Inferior parietal cortex (tissue), 1 donor: ENCODE measurements at regions not wholly inside any gene's neighbourhood (a gene's known extent, or its start where the extent isn't known, plus 50 kb on each side); places are given as distances from the start of the nearest gene placed in this dataset.

Experiments
- DNase-seq: peaks from one replicate; pipeline ENCODE4 v3.0.0-alpha.2; 2016; ENCODE audit errors: extremely low spot score

DNA sequence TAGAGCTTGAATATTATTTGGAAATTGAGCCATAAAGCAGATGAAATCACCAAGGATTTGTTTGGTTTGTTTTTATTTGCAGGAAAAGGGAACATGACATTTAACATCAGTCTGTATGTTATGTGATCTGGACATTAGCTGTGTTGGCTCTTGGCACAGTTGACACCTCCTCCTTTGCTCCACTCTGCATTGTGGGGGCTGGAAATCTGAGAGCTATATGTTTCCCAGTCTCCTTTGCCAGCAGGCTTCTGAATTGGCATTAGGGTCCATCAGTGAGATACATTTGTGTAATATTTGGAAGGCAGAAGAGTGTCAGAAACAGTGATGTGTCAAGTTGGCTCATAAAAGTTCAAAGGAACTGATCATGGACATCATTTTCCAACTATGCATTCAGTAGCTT lies 322.1 kb upstream of the ATP2B1 start:
- no peak for DNase-seq

DNA sequence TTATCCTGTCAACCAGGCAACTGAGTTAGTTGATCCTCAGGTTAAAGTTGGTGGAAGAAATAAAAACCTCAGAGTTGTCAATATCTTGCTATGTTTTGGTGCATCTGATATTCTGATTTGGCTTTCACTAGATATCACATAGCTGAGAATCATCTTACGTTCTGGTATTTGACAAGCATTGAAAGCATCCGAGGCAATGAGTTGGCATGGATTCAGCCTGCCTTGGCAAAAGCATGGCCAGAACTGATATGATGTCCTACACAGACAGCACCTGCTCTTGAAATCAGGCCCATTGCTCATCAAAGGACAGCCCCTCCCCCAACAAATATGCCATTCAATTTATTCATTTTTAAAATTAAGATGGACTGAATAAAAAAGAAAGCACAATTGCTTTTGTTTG lies 320.7 kb upstream of the ATP2B1 start:
- DNase-seq: no peak

DNA sequence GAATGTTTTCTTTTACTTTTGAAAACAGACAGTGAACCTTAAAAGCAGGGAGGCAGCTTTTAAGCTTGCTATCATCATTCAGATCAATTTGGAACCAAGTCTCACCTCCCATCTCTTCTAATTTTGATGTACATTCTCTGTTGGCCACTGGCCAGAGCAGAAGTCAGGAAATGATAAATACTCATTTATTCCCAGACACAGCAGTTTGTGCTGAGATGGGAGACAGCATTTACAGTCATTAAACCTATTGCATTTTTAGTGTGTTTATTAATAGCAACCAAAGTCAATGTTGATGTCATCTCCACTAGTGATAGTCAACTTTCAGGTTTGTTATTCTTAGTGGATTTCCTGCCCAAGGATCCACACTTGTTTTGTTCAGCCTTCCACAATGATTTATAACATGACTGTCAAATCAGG lies 320.0 kb upstream of the ATP2B1 start:
- no peak for DNase-seq

DNA sequence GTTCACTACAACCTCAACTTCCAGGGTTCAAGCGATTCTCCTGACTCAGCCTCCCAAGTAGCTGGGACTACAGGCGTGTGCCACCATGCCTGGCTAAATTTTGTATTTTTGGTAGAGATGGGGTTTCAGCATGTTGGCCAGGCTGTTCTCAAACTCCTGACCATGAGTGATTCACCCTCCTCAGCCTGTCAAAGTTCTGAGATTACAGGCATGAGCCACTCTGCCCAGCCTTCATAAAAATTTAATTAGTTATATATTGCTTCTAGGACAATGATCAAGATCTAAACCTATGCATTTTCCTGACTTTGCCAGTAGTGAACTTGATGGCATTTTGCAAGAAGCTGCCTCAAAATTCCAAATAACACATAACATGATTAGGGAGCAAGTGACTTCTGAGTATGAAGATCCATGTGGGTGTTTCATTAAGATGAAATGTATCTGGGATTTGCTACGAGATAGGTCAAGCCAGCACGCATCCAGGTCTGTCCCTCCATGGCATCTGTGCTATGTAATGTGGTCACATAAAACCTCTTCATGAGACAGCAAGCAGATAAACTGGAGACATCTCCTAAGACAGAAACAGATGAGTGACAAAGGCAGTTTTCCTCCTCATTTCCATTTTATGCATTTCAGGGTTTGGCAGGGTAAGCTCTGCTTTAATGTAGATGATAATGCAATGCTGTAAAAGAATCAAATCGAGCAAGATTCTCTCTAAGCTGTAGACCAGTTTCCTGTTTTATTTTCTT lies 319.4 kb upstream of the ATP2B1 start:
- no peak for DNase-seq

DNA sequence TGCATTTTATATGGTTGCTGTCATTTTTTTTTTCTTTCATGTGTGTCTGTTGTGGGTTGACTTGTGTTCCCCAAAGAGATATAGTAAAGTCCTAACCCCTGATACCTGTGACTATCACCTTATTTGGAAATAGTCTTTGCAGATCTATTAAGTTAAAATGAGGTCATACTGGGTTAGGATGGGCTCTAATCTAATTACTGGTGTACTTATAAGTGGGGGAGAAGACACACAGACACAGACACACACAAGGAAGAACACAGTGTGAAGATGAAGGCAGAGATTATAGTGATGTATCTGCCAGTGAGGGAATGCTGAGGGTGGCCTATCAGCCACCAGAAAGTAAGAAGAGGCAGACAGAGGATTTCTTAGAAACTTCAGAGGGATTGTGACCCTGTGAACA lies 318.4 kb upstream of the ATP2B1 start:
- no peak for DNase-seq

DNA sequence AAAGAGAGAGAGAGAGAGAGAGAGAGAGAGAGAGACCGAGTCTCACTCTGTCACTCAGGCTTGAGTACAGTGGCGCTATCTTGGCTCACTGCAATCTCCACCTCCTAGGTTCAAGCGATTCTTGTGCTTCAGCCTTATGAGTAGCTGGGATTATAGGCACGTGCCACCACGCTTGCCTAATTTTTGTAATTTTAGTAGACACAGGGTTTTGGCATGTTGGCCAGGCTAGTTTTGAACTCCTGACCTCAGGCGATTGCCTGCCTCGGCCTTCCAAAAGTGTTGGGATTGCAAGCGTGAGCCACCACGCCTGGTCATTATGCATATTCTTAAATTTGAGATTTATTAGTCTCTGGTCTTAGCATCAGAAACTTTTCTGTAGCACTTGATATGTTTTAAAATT lies 317.9 kb upstream of the ATP2B1 start:
- DNase-seq: no peak

DNA sequence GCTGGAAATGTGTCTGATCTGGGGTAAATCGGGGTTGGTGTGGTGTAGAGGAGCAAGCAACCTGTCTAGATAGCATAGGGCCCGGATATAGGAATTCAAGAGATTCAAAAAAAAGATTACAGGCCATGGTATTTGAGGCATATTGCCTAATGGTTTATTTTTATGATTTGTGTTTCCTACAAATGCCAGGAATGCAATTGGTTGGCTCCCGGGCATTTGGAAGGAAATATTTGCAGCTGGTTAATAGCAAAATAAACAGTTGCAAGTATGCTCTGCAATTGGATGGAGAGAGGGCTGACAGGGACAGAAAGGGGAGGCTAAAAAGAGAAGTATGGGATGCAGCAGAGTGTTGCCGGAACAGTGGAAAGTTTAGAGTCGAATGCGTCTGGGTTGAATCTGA lies 315.6 kb upstream of the ATP2B1 start:
- no peak for DNase-seq

DNA sequence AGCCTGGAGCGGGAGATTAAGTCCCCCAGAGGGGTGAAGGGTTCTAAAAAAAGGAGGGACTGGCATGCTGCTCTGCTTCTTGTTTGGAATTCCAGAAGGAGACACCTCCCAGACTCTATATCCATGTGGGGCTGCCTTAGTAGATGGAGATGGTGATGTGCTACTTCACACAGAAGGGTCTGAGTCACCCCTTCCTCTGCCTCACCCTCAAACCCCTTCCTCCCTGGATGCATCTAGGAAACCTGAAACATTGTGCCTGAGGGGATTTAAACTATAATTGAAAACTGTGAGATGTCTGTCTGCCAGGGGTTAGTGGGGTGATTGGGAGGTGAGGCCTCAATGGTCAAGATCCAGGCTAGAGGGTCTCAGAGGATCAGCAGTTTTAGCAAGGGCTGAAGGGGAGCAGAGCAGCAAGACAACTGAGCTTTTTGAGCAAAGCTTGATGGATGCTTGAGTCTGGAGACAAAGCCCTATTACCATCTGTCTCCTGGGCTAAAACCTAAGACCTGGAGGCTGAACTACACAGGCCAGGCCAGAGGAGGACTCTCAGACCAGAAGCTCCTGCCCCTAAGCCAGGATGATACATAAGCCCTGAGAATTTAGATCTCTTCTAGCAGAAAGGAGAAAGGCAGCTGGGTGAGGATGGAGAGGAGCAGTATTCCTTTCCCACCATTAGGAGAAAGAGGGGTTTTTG lies 314.7 kb upstream of the ATP2B1 start:
- DNase-seq: no peak

DNA sequence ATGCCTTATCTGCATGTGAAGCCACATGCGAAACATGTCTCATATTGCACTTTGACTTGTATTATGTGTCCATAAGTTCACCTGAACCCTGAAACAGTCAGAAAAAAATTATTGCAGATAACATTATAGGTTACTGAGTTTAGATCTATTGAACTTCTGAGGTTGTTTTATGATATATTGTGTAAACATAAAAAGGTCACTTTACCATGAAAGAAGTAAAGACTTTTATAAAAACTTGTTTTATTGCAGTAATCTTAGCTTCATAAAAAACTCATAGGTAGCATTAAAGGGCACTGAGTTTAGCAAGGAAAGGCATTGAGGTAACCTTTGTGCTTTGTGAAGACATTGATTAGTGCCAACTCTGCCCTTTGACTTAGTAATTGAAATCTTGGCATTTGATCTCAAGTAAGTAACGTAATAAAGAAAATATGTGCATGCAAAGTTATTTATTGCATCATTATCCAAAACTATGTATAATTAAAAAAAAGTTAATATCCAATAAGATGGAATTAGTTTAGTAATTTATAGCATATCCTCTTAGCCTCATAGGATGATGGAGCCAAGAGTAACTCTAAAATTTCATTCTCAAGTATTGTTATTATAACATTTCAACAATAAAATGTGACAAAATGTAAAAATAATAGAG lies 313.3 kb upstream of the ATP2B1 start:
- no peak for DNase-seq

DNA sequence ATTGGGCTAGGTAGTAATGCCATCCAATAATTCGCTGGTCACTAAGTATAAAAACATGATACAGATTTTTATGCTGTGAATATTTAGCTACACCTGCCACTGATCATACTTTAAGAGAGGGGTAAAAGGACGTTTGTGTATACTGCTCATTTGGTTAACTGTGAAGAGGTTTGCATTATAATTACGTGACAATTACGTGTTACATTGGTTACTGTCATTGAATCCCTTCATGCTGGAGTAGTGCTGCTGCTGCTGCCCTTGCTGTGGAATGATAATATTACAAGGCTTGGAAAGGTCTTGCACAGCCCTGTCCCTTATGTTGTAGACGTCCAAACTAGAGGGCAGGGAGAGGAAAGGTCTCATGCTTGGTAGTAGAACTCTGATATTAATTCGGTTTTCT lies 312.2 kb upstream of the ATP2B1 start:
- DNase-seq: no peak

DNA sequence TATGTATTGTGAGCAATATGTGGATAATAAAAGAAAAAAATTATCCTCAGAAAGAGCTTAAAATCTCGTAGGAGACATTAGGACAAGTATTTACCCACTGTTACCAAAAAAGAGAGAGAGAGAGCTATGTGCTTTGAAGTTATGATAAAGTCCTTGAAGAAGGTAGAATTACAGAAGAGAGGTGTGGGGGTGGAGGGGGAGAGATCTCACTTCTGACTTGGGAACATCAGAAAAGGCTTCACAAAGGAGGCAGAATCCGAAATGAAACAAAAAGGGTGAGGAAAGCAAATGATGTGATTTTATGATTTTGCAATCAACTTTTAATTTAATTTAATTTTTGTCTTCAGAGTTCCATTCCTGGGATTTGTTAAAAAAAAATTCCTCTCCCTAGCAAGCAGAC lies 311.8 kb upstream of the ATP2B1 start:
- no peak for DNase-seq

DNA sequence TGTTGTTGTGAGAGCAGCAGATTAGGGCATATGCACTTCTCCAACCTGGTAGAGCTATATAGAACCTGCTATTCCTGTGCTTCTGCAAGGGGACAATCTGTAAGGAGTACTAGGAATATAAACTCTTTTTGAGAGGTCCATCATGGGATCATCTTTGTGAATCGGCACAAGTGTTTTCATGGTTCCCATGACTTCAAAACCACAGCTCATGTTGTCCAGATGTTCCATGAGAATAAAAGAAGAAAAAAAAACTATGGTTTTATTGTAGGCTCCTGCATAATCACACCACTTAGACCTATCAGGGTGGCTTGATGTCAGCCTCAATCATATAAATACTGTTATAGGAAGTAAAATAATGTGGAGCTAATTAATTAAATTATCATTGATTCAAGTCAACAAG lies 311.4 kb upstream of the ATP2B1 start:
- DNase-seq: no peak

DNA sequence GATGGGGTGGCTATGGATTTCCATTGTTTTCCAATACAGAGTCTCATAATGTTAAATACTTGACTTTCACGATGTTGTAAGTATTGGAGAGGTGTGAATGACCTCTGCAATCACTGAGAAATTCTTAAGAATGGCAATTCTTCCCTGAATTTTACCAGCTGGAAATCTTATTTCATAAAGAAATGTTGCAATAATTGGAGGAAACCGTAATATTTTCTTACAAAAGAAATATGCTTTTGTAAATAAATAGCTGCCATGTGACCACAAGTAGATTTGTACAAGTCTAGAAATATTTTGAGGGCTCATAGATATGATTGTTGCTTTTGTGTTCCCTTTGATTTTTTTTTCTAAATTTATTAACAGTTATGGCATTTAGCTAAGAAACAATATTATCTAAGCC lies 308.7 kb upstream of the ATP2B1 start:
- no peak for DNase-seq

DNA sequence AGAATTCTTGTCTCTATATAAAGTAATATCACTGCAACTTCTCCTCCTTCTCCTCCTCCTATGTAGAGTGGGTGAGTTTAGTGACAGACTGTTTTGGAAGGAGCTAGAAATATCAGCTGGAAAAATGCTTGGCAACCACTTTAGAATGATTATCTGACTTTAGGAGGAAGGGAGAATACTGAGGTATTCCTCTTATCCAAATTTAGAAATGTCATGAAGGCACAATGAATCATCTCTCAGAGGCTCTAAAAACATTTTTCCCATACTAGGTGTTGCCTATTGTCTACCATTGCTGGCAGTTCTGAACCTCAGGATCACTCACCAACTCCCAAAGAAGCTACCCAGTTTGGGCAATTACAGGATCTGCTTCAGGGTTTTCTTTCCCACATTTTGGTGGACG lies 306.6 kb upstream of the ATP2B1 start:
- no peak for DNase-seq

DNA sequence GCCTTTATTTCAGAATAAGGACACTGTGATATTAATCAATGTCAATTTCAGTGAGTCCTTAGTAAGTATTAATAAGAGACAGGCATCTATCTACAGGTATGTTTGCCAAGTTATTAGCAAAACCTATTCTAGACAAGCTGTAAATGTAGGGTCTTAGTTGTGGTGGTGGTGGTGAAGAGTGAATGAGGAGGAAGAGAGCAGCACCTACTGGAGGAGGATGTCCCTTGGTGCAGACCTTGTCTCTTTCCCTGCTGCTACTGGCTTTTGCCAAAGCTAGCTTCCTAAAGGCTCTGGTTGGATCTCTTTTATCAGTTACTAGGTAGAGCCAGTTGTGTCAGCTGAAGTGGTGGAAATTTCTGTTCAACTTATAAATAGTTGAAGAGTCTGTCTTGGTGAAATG lies 304.8 kb upstream of the ATP2B1 start:
- DNase-seq: no peak

DNA sequence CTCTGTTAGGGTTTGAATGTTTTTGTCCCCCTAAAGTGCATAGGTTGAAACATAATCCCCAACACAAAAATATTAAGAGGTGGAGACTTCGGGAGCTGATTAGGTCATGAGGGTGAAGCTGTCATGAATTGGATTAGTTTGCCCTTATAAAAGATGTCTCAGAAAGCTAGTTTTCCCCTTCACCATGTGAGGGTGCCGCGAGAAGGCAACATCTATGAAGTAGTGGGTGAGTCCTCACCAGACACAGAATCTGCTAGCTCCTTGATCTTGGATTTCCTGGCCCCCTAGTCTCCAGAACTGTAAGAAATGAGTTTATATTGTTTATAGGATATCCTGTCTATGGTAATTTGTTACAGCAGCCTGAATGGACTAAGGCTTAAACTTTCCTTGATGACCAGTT lies 301.5 kb upstream of the ATP2B1 start:
- DNase-seq: no peak

DNA sequence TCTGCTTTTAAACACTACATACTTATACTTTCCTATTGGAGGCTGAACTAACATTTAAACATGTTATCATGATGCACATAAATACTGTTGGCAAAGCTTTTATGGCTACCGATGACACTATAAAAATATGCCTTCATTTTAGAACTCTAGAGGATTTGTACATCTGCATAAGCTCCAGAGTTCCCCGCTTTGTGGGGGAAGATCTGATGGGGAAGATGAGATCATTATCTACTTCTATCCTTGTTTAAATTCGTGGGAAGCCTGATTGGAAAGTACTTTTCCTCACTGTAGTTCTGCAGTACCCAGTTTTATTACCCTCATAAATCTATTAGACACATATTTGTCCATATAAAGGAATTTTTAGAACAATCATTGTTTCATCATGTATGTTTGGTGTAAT lies 299.6 kb upstream of the ATP2B1 start:
- no peak for DNase-seq

DNA sequence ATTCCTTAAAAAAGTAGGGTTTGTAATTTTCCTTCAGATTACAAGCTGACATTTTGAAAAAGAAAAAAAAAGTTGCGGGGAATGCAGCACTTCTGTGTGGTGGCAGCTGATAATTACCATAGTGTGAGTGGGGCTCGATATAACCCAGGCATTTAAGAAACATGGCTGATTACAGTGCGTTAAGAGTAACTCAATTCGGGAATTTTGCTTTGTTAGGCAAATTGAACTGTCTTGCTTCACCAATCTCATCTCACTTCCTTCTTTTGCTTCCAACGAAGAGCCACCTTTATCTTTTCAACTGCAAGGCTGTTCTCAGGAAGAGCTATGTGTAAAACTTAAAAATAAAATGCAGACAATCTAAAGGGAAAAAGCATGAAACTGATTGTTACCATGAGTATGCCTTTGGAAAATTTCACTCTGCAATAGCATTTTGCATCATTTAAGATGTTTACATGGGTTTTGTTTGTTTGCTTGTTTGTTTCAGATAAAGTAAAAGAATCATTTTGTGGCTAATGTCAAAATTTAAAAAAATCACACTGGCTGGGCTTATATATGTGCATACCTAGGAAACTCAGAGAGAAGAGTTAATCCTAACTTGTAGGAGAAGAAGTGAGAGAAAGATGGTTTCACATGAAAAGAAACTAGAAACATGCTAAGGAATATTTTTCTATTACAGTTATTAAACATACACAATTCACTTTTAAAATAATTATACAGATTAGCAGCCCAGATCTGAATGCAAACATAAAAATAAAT lies 295.9 kb upstream of the ATP2B1 start:
- no peak for DNase-seq

DNA sequence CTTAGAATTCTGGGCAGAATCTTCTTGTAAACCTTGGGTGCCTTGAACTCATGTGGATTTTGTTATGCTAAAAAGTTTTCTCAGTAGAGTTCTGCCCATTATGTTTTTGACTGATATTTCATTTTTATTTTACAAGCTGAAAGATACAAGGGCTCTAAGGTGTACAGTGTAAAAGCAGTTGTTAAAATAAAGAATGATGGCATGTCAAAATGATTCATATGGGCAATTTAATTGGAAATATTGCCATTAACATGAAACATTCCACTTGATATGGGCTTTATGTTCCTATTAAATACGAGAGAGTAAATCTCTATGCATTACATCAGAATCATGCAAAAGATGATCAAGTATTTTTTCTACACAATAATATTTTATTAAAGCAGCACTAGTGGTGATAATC lies 295.1 kb upstream of the ATP2B1 start:
- DNase-seq: no peak

DNA sequence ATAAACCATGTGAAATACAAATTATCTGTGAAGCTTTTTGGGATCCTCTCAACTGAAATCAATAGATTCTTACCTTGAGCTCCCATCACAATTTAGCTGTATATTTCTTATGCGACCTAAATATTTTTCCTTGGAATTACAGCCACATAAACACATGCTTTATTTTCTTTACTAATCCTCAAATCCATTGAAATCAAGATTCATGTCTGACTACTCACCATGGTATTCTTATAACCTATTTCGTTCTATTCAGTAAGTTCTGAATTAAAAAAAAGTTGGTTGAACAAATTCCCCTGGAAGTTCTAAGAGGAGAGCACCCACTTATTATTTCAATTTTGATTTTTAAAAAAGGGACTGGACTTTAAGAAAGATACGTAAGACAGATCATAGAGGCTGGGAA lies 292.1 kb upstream of the ATP2B1 start:
- no peak for DNase-seq

DNA sequence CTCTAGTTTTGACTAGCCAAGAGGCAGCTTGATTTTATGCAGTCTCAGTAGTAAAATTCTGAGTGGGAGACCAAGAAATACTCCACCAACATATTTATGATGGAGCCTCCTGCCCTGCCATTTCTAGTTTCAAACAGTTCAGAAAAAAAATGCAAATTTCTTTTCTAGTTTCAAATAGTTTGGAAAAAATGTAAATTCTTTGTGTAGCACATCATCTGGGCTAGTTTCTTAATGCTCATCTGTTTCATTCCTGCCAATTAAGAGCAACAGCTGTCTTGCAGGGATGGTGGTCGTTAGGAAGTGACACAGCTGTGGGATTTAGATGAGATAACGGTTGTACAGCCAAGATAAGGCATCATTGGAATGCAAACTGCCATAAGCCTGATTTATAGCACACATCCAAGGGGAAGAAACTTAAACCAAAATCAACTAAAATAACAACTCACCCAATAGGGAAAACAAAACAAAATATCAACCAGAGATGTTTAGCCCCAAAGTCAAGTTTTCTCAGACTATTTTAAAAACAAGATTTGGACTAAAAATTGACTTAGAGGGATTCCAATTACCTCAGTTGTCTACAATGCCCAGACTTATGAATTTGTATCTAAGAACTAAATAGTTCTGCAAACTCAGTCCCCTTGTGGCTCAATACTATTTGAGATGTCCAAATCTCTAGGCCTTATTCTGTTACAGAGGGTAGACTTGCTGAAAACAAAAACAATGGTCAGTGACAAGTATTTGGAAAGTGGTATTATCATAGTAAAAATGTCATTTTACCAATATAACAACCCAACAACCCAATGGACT lies 291.3 kb upstream of the ATP2B1 start:
- no peak for DNase-seq

DNA sequence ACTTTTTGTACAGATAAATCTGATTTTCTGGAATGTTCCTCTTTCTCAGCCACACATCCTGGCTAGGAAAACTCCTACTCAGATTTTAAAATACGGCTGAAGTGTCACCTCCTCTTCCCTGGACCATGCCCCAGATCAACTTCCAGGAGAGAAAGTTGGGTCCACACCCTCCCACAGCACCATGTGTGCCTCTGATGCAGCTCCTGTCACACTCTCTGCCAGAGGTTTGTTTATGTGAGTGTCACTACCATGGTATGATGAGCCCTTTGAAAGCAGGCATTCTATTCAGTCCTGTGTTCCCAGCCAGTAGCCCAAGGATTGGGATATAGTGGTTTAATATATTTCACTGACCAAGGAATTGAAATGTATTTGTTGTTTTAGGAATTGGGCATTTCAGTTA lies 287.2 kb upstream of the ATP2B1 start:
- DNase-seq: peak; percentile 56
